T-helper 17 cell (primary cell): ENCODE measurements at regions not wholly inside any gene's neighbourhood (a gene's known extent, or its start where the extent isn't known, plus 50 kb on each side); places are given as distances from the start of the nearest gene placed in this dataset.

Experiments used
- ATAC-seq: fragments of 150-1000 bp; cut with Tn5 transposase; 2 replicates; pipeline ENCODE4 v1.10.0; 2021; ENCODE audit warnings: mild to moderate bottlenecking, moderate library complexity
- DNase-seq, 3 donors: peaks; one replicate each; pipeline versions ENCODE4 v3.0.0 to v3.0.0-alpha.2; 2020 to 2021
- H3K9me3 ChIP-seq: one replicate; pipeline ENCODE4 v1.7.0; 2013; ENCODE audit warnings: low read length, mild to moderate bottlenecking; ENCODE audit not compliant: control insufficient read depth, poor library complexity, severe bottlenecking
- H3K27ac Mint-ChIP-seq: one replicate; pipeline ENCODE4 v1.8.0; 2022; ENCODE audit warnings: mild to moderate bottlenecking, moderate library complexity, mixed read lengths
- H3K27me3 Mint-ChIP-seq: one replicate; pipeline ENCODE4 v1.8.0; 2022; ENCODE audit warnings: mixed read lengths
- H3K36me3 Mint-ChIP-seq: one replicate; pipeline ENCODE4 v1.8.0; 2022; ENCODE audit warnings: low read depth, mixed read lengths
- H3K4me1 Mint-ChIP-seq: one replicate; pipeline ENCODE4 v1.8.0; 2022; ENCODE audit warnings: mild to moderate bottlenecking, mixed read lengths
- H3K4me3 Mint-ChIP-seq: one replicate; pipeline ENCODE4 v1.8.0; 2022; ENCODE audit warnings: mild to moderate bottlenecking, moderate library complexity, mixed read lengths

DNA sequence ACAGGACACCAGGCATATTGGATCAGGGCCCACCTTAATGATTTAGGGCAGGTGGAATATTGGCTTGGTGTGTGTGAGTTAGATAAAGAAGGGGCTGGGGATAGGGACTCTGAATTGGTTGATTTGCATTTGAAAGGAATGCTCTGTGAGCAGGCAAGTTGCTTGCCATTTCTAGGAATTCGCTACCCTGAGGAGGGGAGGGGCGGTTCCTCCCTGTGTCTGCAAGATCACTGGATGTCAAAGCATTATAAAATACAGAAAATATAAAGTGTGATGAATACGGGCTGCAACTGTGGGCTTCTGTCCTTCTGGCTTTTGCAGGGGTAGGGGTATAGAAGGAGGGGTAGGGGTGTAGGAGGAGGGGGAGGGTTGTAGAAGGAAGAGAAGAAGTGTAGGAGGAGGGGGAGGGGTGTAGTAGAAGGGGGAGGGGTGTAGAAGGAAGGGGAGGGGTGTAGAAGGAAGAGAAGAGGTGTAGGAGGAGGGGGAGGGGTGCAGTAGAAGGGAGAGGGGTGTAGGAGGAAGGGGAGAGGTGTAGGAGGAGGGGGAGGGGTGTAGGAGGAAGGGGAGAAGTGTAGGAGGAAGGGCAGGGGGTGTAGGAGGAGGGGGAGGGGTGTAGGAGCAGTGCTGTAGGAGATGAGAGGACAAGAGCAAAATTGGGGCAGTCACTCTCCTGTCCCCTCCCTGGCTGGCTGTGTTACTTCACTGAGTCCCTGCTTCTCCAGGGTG lies 238.0 kb upstream of the COPS8 start:
- no peaks in the 10 kb centered on the region for H3K4me1 Mint-ChIP-seq
- ATAC-seq (no peak), DNase-seq (no peak)
- H3K4me3 Mint-ChIP-seq = no peak overlapping the region
- no peaks in the 10 kb centered on the region for H3K36me3 Mint-ChIP-seq
- H3K27me3 Mint-ChIP-seq = peaks cover 19% of the 10 kb centered on the region
- H3K9me3 ChIP-seq = no peaks in the 10 kb centered on the region
- no peak overlapping the region for H3K27ac Mint-ChIP-seq

DNA sequence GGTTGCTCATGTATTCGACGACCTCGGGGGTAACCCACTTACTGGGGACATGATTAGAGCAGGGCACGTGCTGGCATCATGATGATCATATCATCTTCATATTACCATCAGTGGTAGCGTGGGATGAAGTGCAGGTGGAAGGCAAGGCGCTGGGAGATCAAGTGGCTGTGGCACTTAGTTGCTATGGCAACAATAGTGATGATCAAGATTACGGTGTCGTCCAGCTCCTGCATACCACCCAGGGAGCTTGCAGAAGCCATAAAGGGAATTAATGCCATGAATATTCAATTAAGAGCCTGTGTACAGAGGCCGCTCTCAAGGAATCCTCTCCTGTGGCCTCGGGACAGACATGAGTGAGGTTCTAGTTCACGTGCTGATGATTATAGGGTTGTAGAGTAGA lies 237.2 kb upstream of the COPS8 start:
- Mint-ChIP-seq H3K4me3 (no peak overlapping the region), H3K36me3 (no peaks in the 10 kb centered on the region), H3K27me3 (peaks cover 12% of the 10 kb centered on the region), H3K4me1 (no peaks in the 10 kb centered on the region), H3K27ac (no peak overlapping the region)
- DNase-seq (no peak), ATAC-seq (no peak)
- no peaks in the 10 kb centered on the region for H3K9me3 ChIP-seq

DNA sequence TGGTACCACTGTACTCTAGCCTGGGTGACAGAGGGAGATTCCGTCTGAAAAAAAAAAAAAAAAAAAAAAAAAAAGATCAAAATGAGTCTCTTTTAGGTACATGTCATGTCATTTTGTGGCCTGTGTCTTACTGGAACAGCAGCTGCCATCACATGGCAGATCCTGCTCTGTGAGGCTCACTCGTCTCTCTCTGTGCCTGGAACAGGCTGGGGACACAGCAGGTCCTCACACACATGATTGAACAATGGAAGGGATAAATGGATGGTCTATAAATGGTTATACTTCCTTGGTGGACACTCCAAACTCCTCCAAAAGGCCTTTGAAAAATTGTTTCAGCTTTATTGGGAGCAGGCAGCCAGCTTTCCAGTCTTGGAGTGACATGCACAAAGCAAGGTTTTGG lies 236.2 kb upstream of the COPS8 start:
- no peak overlapping the region for H3K4me3 Mint-ChIP-seq
- no peaks in the 10 kb centered on the region for H3K4me1 Mint-ChIP-seq
- DNase-seq (no peak), ATAC-seq (no peak)
- no peaks in the 10 kb centered on the region for H3K9me3 ChIP-seq
- peak overlapping the region; percentile 49 for H3K27ac Mint-ChIP-seq
- peaks cover 6% of the 10 kb centered on the region for H3K27me3 Mint-ChIP-seq
- H3K36me3 Mint-ChIP-seq = no peaks in the 10 kb centered on the region

DNA sequence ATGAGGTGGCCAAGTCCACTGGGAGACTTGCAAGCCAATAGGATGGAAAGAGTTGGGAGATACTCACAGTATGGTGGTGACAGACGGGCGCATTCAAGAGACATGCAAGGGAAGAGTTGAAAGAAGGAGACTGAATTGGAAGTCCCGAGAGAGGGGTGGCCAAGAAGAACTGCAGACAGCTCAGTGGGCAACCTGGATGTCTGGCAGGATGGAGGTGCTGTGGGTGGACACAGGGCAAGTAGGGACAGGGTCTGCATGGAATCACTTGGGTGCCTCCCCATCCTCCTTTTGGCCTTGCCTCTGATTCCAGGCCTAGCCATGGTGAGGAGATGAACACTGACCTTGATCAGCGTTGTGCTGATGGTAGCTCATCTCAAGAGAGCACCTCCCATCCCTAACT lies 235.7 kb upstream of the COPS8 start:
- no peak for DNase-seq
- peaks cover 6% of the 10 kb centered on the region for H3K27me3 Mint-ChIP-seq
- H3K4me1 Mint-ChIP-seq = no peaks in the 10 kb centered on the region
- peak overlapping the region; percentile 49 for H3K27ac Mint-ChIP-seq
- H3K9me3 ChIP-seq = no peaks in the 10 kb centered on the region
- no peak for ATAC-seq
- no peak overlapping the region for H3K4me3 Mint-ChIP-seq
- no peaks in the 10 kb centered on the region for H3K36me3 Mint-ChIP-seq

DNA sequence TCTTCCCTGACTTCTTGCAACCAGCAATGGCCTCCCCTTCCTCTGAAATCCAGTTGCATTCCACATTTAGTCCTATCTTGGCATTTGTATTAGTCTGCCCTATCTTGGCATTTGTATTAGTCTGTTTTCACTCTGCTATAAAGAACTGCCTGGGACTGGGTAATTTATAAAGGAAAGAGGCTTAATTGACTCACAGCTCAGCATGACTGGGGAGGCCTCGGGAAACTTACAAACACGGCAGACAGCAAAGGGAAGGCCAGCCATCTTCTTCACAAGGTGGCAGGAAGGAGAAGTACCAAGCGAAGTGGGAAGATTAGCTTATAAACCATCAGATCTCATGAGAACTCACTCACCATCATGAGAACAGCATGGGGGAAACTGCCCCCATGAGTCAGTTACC lies 234.5 kb upstream of the COPS8 start:
- Mint-ChIP-seq H3K4me3 (no peak overlapping the region), H3K27ac (no peak overlapping the region), H3K36me3 (no peaks in the 10 kb centered on the region), H3K4me1 (no peaks in the 10 kb centered on the region), H3K27me3 (peaks cover 4% of the 10 kb centered on the region)
- no peak for ATAC-seq
- no peak for DNase-seq
- no peaks in the 10 kb centered on the region for H3K9me3 ChIP-seq

DNA sequence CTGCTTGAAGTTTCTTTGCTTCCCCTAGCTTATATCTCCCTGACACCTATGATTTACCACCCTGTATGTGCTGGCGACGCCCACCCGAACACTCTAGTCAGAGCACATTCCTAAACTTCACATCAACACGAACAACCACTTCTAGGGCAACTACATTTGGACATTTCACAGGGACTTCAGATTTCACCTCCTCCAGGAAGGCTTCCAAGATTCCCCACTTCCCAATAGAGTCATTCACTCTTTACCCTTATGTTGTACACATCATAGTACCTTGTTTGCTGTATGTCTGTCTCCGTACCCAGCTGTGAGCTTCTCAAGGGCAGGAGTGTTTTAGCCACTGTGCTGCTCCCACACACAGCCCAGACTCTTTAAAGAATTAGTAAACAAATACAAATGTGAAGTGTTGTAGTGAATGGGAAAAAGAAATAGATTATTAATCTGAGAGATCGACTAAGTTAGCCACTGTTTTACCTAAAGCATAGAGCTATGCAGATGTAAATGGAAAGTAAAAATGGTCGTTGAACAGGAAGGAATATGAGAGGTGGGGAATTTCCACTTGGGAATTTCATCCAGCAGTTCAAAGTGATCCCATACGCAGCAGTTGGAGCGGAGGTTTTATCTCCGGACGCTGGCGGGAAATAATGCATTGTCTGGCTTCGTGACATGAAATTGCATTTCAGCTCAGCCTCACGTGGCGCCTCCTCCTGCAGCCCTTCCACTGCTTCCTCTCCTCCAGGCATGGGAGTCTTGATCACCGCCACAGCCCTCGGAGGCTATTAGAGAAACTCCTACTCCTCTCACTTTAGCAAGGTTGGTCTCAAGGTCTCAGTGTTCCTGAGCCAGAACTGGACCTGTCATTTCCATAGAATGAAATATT lies 233.4 kb upstream of the COPS8 start:
- Mint-ChIP-seq H3K4me3 (no peak overlapping the region), H3K4me1 (no peaks in the 10 kb centered on the region), H3K27ac (no peak overlapping the region), H3K27me3 (peaks cover 5% of the 10 kb centered on the region), H3K36me3 (no peaks in the 10 kb centered on the region)
- no peaks in the 10 kb centered on the region for H3K9me3 ChIP-seq
- ATAC-seq (no peak), DNase-seq (no peak)

DNA sequence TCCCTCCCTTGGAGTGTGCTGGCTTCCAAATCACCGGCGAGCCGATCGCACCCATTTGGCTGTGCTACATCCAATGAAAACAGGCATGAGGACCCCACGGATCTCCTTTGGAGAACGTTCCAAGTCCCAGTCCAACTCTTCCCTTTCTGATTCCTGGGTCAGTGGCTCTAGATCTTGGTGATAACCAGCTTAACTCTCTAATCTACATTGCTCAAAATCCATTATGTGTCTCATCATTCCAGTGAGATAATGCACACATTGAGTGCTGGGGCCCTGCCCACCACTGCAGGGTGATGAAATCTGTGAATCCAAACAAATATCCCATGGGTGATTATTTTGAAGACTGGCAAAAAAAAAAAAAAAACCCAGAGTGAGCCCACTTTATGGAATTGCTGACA lies 232.7 kb upstream of the COPS8 start:
- no peaks in the 10 kb centered on the region for H3K36me3 Mint-ChIP-seq
- no peaks in the 10 kb centered on the region for H3K9me3 ChIP-seq
- peaks cover 6% of the 10 kb centered on the region for H3K27me3 Mint-ChIP-seq
- DNase-seq (no peak), ATAC-seq (no peak)
- H3K4me3 Mint-ChIP-seq = no peak overlapping the region
- peak overlapping the region; percentile 19 for H3K27ac Mint-ChIP-seq
- H3K4me1 Mint-ChIP-seq = no peaks in the 10 kb centered on the region

DNA sequence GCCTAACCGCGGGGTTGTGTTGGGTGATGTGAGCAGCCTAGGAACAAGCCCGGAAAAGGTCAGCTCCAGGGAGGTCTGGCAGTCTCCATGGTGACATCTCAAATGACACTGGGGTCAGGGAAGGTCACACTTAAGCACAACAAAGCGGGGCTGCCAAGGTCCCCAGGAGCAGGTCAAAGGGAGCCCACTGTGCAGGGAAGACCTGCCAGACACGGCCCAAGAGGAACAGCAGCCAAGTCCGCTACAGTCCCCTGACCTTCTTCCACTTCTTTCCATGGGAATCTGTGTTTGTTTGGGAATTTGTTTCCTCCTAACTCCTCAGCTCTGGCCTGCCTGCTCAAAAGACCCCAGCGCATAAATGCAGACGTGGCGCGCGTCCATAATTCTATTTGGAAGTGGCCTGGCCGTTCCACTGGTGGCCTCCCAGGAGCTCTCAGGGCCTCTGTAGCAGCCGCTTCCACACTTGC lies 232.1 kb upstream of the COPS8 start:
- no peaks in the 10 kb centered on the region for H3K9me3 ChIP-seq
- no peaks in the 10 kb centered on the region for H3K36me3 Mint-ChIP-seq
- H3K4me1 Mint-ChIP-seq = no peaks in the 10 kb centered on the region
- ATAC-seq = no peak
- H3K27ac Mint-ChIP-seq = no peak overlapping the region
- DNase-seq = no peak
- no peak overlapping the region for H3K4me3 Mint-ChIP-seq
- H3K27me3 Mint-ChIP-seq = peaks cover 12% of the 10 kb centered on the region

DNA sequence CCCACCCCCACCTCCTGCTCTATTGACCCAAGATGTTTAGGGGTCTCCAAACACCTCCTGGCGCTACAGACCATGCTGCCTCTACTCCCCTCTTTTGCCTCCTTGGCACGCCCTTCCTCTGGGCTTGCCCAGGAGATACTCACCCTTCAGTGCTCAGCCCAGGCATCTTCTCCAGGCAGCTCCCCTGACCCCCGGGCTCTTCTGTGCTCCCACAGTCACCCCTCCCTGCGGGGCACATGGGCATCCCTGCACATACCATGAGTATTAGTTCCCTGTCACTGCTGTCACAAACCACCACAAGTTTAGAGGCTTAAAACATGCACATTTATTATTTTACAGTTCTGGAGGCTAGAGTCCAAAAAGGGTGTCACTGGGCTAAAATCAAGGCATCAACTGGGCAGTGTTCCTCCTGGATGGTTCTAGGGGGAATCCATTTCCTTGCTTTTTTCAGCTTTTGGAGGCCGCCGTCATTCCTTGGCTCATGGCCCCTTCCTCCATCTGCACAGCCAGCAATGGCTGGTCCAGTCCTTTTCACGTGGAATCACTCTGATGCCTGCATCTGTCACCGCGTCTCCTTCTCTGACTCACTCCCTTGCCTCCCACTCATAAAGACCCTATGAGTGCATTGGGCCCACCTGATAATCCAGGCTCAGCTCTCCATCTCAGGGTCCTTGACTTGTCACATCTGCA lies 230.4 kb upstream of the COPS8 start:
- H3K27me3 Mint-ChIP-seq = peaks cover 20% of the 10 kb centered on the region
- no peak for ATAC-seq
- no peak overlapping the region for H3K27ac Mint-ChIP-seq
- no peaks in the 10 kb centered on the region for H3K36me3 Mint-ChIP-seq
- H3K4me1 Mint-ChIP-seq = no peaks in the 10 kb centered on the region
- no peak overlapping the region for H3K4me3 Mint-ChIP-seq
- no peak for DNase-seq
- no peaks in the 10 kb centered on the region for H3K9me3 ChIP-seq

DNA sequence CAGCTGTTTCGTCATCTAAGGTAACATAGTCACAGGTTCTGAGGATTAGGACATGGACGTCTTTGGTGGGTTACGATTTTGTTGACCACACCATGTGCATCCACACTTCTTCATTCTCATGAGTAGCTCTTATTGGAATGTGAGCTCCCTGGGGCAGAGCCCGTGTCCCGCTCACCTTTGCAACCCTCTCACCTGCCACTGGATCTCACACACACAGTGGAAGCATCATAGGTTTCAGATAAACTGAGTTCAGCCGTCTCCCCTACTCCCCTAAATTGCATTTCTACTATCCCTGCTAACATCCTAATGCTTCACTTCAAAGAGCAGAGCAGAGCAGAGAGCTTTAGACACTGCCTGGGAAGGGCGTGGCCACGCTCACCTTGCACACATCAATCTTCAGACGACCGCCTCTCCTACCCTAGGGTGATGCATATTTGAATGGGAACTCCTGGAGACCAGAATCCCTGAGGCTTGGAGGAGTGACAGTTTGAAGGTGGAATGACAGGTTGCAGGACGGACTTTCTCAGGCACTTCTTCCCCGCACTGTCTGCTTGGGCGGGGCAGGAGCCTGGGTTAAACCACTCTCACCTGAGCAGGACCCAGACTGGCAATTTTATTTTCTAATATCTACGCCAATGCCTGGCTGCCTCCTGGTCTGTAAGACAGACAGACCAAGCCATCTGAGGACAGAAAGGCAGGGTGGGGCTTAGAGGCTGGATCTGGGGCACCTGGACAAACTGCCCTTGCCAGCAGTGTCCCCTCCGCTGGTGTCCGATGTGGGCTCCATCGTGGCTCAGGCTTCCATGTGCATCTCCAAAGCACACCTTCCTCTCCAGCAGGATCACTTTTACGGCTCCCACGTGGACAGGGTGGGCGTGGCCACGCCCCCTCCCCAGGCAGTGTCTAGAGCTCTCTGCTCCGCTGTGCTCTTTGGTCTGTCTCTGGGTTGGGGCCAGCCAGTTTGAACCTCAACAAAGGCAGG lies 229.5 kb upstream of the COPS8 start:
- no peaks in the 10 kb centered on the region for H3K4me1 Mint-ChIP-seq
- ATAC-seq = no peak

DNA sequence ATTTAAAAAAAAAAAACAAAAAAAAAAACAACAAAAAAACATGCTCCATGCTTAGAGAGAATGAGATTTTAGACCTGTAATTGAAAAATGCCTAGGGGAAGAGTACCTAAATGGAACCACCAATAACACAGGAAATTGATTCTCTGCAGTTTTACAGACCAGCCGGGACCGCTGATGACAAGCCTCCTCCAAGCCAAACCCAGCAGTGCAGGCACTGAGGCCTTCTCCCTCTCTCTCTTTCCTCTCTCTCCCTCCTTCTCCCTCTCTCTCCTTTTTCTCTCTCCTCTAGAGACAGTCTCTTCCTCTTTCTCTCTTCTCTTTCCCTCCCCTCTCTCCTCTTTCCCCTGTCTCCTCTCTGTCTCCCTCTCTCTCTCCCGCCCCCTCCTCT lies 228.8 kb upstream of the COPS8 start:
- Mint-ChIP-seq H3K27ac (no peak overlapping the region), H3K4me1 (no peaks in the 10 kb centered on the region), H3K27me3 (peaks cover 31% of the 10 kb centered on the region), H3K4me3 (no peak overlapping the region), H3K36me3 (no peaks in the 10 kb centered on the region)
- ATAC-seq (no peak), DNase-seq (no peak)
- H3K9me3 ChIP-seq = no peaks in the 10 kb centered on the region

More for the DNA sequence above, 229.5 kb upstream of the COPS8 start:
- no peak for DNase-seq
- H3K9me3 ChIP-seq = no peaks in the 10 kb centered on the region
- H3K27me3 Mint-ChIP-seq = peaks cover 24% of the 10 kb centered on the region
- H3K4me3 Mint-ChIP-seq = no peak overlapping the region
- H3K36me3 Mint-ChIP-seq = no peaks in the 10 kb centered on the region
- H3K27ac Mint-ChIP-seq = no peak overlapping the region

DNA sequence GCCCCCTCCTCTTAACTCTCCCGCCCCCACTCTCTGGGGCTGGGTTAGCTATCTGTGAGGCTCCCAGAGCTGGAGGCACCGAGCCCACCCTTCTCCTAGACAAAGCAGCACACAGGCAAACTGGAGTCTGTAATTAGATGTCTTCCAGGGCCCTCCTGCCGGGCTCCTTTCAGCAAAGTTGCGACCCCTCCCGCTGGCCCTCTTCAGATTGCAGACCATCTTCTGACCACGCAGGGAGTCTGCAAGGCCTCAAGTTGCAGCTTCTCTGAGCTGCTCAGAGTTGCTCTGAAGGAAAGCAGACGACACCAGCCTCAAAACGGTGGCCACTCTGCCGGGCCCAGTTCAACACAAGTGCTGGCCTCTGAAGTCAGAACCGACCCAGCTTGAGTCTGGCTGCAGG lies 228.4 kb upstream of the COPS8 start:
- no peaks in the 10 kb centered on the region for H3K36me3 Mint-ChIP-seq
- no peak overlapping the region for H3K27ac Mint-ChIP-seq
- no peak overlapping the region for H3K4me3 Mint-ChIP-seq
- peaks cover 33% of the 10 kb centered on the region for H3K27me3 Mint-ChIP-seq
- ATAC-seq (no peak), DNase-seq (no peak)
- H3K4me1 Mint-ChIP-seq = no peaks in the 10 kb centered on the region
- H3K9me3 ChIP-seq = no peaks in the 10 kb centered on the region
